ENCODE measurements at regions not wholly inside any gene's neighbourhood (a gene's known extent, or its start where the extent isn't known, plus 50 kb on each side); places are given as distances from the start of the nearest gene placed in this dataset.
"Not testable (repeated sequence)": the region's sequence is repeated elsewhere in the genome, so short reads cannot be mapped to it uniquely, and the experiment has no call there.

GRCh38 chr3:18546632-18547031 lies 121.5 kb upstream of the SATB1 start:
- no peak for DNase-seq (ENCODE audit: low read depth)

- no peak for DNase-seq (ENCODE audit: low read depth)
Observed at GRCh38 chr3:18544146-18544545, 119.0 kb upstream of the SATB1 start.

- DNase-seq (ENCODE audit: low read depth): no peak
Observed at GRCh38 chr3:18538463-18539230, 113.5 kb upstream of the SATB1 start.

GRCh38 chr3:18533039-18533438 lies 107.9 kb upstream of the SATB1 start:
- DNase-seq (ENCODE audit: low read depth): no peak

GRCh38 chr3:18531662-18532061 lies 106.5 kb upstream of the SATB1 start:
- no peak for DNase-seq (ENCODE audit: low read depth)

- no peak for DNase-seq (ENCODE audit: low read depth)
Observed at GRCh38 chr3:18529631-18530030, 104.5 kb upstream of the SATB1 start.

GRCh38 chr3:18527691-18528090 lies 102.6 kb upstream of the SATB1 start:
- no peak for DNase-seq (ENCODE audit: low read depth)

- DNase-seq (ENCODE audit: low read depth): no peak
Observed at GRCh38 chr3:18526667-18527066, 101.5 kb upstream of the SATB1 start.

- DNase-seq (ENCODE audit: low read depth): not testable (repeated sequence)
Observed at GRCh38 chr3:18516170-18516569, 91.0 kb upstream of the SATB1 start.

- DNase-seq (ENCODE audit: low read depth): no peak
Observed at GRCh38 chr3:18513091-18513490, 88.0 kb upstream of the SATB1 start.

- DNase-seq (ENCODE audit: low read depth): no peak
Observed at GRCh38 chr3:18512007-18512406, 86.9 kb upstream of the SATB1 start.

GRCh38 chr3:18510947-18511346 lies 85.8 kb upstream of the SATB1 start:
- no peak for DNase-seq (ENCODE audit: low read depth)

- no peak for DNase-seq (ENCODE audit: low read depth)
Observed at GRCh38 chr3:18507333-18507732, 82.2 kb upstream of the SATB1 start.

GRCh38 chr3:18505056-18505455 lies 79.9 kb upstream of the SATB1 start:
- no peak for DNase-seq (ENCODE audit: low read depth)

- no peak for DNase-seq (ENCODE audit: low read depth)
Observed at GRCh38 chr3:18501679-18502343, 76.7 kb upstream of the SATB1 start.

- DNase-seq (ENCODE audit: low read depth): no peak
Observed at GRCh38 chr3:18500322-18500721, 75.2 kb upstream of the SATB1 start.

GRCh38 chr3:18499301-18499700 lies 74.2 kb upstream of the SATB1 start:
- DNase-seq (ENCODE audit: low read depth): no peak

GRCh38 chr3:18494251-18494650 lies 69.1 kb upstream of the SATB1 start:
- DNase-seq (ENCODE audit: low read depth): no peak

GRCh38 chr3:18489939-18490338 lies 64.8 kb upstream of the SATB1 start:
- DNase-seq (ENCODE audit: low read depth): no peak

GRCh38 chr3:18483226-18483625 lies 58.1 kb upstream of the SATB1 start:
- DNase-seq (ENCODE audit: low read depth): no peak

GRCh38 chr3:18481946-18482548 lies 56.9 kb upstream of the SATB1 start:
- DNase-seq (ENCODE audit: low read depth): no peak

GRCh38 chr3:18477620-18478019 lies 52.5 kb upstream of the SATB1 start:
- DNase-seq (ENCODE audit: low read depth): no peak

All from activated T-cell treated with anti-CD3 and anti-CD28 coated beads for 48 hours (primary cell).